ENCODE measurements at regions not wholly inside any gene's neighbourhood (a gene's known extent, or its start where the extent isn't known, plus 50 kb on each side); places are given as distances from the start of the nearest gene placed in this dataset.

DNA sequence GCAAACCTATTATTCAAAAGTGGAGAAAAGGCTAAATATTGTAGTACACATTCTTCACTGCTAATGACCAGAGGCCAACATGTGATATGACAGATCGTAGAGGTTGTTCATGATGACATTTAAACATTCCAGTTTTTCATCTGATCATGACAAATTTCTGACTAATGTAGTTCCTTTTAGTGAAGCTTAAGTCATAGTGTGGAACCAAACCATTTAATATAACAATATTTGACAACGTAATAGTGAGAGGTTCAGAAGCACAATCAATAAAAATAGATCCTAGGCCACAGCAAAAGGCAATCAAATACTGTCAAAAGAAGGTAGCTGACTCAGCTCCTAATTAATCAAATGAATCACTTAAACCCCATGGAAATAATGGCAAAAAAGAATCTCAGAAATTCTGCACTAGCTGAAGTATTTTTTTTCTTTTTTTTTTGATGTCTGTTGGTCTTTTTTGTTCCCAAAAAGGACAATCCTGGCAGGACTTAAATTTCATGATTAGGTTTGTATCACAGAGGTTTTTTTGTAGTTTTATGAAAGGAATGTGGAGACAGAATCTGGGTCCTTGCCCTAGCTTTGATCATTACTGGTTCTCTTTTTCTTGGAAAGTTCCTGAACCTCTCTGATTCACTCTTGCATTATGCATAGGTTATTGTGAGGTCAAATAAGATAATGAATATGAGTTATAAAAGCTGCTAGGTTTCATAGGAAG is 795.0 kb downstream of the DTWD2 start:
- no peak for TF ChIP-seq POLR2A (IDR thresholded peaks at IDR 0.05)
- TF ChIP-seq, protein P1, sequence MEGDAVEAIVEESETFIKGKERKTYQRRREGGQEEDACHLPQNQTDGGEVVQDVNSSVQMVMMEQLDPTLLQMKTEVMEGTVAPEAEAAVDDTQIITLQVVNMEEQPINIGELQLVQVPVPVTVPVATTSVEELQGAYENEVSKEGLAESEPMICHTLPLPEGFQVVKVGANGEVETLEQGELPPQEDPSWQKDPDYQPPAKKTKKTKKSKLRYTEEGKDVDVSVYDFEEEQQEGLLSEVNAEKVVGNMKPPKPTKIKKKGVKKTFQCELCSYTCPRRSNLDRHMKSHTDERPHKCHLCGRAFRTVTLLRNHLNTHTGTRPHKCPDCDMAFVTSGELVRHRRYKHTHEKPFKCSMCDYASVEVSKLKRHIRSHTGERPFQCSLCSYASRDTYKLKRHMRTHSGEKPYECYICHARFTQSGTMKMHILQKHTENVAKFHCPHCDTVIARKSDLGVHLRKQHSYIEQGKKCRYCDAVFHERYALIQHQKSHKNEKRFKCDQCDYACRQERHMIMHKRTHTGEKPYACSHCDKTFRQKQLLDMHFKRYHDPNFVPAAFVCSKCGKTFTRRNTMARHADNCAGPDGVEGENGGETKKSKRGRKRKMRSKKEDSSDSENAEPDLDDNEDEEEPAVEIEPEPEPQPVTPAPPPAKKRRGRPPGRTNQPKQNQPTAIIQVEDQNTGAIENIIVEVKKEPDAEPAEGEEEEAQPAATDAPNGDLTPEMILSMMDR (IDR thresholded peaks at IDR 0.05) = no peak

All from Peyer's patch (tissue), 4 donors.